ENCODE measurements at regions not wholly inside any gene's neighbourhood (a gene's known extent, or its start where the extent isn't known, plus 50 kb on each side); places are given as distances from the start of the nearest gene placed in this dataset.

DNA sequence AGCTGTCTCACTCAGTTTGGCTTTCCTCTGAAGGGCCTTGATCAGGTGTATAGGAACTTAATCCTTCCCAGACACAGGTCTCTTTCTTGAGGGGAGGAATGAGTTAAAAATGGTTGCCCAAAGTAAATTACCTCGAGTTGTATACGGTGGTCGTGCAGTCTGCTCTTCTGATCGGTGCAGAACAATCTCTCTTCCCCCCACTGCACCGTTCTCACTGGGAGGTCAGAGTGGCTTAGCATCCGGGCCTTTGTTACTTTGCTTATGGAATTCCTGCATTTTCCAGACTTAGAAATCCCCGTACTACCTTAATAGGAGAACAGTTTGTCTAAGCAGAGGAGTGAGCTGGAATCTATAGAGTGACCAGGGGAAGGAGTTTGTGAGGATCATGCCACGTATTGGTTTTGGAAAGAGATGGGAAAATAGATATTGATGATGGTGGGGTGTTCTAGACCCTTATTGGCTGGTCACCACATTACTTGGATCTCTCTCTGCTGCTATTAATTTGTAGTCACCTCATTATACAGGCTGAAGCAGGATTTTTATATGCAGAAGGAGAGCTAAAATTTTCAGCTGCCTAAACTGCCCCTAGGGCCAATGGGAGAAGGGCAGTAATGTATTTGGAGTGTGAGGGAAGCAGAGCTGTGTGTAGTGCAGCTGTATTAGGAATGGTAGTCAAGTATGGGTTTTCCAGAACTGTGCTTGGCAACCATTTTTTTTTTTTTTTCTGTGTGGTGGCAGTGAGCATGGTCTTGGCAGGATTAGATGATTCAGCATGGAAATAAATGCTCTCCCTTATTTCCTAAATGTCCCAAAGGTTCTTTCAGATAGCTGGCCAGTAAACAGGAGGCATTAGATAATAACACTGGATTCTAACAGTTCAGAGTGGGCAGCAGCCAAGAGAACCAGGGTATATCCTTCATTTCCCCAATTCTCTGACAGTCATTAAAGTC, 81.5 kb downstream of the NDUFS5 start:
- no peak for DNase-seq

DNA sequence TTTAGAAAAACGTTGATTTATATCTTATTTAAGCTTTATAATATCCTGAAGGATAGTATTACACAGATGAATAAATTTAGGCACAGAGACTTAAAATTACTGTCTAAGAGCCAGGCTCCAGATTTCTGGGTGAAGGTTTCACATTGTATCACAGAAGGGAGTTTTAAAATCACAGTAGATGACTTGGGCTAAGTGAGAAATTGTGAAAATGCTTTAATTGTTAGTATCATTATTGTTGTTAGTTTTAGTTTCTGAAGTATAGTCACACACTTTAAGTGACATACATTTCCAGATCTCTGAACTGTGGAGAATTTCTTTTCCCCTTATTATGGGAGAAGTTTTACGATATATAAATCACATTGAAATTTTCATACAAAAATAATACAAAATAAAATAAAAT, 83.5 kb downstream of the NDUFS5 start:
- DNase-seq, result no peak

GRCh38 chr1:39110325-39110851, 84.2 kb downstream of the NDUFS5 start:
- no peak for DNase-seq

DNA sequence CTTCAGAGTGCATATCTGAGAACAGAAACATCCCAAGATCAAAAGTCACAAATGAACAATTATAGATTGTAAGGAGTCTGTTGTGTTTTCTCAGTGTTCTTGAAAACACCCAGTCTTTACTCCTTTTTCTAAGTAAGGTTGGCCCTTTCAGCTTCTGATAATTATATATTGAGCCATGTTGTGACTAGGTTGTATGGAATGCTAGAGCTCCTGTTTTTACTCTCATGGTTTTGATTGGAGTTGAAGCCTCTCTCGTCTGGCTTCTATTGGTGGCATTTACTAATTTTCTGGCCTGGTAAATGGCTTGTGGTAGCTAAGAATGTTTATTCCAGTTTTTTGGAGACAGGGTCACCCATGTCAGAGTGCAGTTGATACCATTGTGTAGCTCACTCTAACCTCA, 84.7 kb downstream of the NDUFS5 start:
- no peak for DNase-seq

DNA sequence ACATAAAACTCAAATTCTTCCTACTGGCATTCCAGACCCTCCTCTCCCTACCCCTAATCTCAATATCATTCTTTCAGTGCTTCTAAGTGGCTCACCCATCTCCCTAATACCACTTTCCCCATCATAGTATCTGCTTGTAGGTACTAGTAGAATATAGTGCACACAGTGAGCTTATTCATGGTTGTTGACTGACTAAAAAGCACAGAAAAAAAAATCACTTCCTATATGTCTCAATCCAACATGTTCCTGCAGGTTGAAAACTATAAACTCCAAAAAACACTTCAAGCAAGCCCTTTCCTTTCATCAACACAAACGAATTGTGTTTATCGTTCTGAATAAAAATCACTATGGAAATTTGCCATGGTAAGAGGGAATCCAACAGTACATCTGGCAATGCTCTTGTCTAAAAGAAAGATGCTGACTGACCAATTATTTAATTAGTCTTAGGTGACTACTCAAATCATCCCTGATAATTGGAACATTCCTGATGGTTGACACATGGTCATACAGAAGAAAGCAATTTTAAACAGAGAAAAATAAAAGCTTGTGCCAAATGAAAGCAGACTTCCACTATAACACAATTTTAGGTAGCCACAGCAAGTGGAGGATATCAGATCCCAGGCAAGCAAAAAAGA, 87.1 kb downstream of the NDUFS5 start:
- DNase-seq, result no peak

DNA sequence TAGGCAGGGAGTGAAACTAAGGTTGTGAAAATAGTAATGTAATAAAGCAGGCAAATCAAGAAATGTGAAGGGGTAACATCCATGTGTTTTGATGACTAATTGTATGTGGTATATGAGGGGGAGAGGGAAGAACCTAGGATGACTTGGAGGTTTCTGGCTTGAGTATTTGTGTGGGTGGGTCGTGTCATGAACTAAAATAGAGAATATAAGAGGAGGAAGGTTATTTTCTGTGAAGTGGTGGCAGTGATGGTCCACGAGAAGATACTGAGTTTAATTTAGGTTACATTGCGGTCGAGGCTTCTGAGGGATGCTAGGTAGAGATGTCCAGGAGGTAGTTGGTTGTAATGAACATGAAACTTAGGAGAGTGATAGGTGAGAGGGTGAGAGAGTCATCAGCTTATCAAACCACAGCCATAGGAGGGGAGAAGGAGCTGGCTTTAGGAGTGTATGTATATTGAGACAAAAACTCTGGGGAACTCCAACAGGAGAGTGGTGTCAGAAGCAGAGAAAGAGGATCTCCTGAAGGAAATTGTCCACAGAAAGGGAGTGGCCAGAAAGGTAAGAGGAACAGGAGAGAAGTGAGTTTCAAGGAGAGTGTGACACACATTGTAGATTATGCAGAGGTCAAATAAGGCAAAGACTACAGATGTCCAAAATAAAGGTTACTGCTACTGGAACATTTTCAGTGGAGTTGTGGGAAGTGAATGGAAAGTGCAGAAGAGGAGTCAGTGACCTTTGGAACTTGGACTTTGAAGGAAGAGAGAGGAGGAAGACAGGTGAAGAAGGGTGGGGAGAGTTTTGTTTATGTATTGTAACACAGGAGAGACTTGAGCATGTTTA, 89.0 kb upstream of the MACF1 start:
- DNase-seq, result no peak

DNA sequence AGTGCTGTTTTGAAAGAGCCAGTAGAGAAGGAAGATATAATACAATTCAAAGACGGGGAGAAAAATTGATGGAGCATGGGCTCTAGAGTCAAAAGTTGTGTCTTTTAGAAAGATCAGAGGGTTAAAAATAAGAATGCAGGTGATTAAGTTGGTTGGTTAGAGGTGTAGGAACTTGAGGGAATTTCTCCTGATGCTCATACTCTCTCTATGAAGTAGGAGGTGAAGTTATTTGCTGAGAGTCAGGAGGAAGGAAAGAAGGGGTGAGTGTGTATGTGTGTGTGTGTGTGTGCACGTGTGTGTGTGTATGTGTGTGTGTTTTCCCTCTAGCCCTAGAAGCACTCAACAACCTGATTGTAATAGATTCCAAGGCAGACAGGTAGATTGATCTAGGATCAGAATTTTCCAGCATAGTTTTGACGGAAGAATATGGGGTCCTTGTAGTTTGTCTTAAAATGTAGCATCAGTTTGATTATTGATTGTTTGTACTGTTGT, 88.3 kb upstream of the MACF1 start:
- DNase-seq, result no peak

- DNase-seq, result no peak
Measured at GRCh38 chr1:39116860-39117728, 87.4 kb upstream of the MACF1 start.

DNA sequence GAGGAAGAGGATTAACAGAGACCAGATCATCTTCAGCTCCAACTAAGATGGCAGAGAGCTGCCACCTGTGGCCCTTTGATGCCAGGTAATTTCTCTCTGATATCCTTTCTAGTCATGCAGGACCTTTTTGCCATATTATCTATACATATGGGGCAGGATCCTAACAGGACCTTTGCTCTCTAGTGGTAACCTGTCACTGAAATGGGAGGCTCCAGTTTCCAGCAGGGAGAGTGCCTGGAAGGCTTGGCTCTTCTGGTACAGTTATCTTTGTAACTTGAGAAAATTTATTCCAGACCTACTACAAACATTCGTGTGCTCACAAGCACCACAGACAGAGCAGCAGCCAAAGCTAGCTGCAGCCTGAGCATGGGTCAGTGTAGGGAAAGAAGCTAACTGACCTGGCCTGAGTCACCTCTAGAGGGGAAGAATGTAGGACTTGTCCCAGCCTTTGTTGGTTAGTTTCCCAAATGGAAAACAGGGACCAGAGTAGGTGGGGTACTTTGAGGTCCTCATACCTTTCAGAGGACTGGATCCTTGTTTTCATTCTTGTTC, 86.5 kb upstream of the MACF1 start:
- DNase-seq, result no peak

GRCh38 chr1:39122056-39122455, 82.4 kb upstream of the MACF1 start:
- DNase-seq, result no peak

- no peak for DNase-seq
Measured at GRCh38 chr1:39124282-39124681, 80.2 kb upstream of the MACF1 start.

DNA sequence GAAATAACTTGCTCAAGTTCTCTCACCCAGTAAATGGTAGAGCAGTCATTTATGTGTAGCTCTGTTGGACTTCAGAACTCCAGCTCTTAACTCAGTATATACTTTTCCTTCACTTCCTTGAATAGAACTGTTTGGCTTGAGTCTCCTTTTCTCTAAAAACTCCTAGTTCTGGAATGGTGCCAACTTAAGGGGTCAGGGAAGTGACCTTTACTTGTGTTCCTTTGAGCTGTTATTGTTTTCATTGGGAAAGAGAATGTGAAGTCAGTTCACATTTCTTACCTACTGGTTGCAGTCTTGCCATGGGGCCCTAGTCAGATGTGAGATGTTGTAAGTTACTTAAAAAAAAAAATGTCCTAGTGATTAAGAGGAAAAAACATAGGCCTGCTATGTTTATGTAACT, 77.0 kb upstream of the MACF1 start:
- peak; percentile 81 for DNase-seq

DNA sequence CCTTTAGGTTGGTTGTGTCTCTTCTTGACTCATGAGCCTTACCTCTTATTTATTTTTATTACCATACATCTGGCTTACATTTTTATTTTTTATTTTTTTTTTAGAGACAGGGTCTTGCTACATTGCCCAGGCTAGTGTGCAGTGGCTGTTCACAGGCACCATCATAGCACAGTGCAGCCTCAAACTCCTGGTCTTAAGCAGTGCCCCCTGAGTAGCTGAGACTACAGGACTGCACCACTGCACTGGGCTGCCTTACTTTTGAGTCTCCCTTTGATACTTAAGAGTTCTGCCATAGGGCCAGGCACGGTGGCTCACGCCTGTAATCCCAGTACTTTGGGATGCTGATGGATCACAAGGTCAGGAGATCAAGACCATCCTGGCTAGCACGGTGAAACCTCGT, 76.4 kb upstream of the MACF1 start:
- DNase-seq, result no peak

- no peak for DNase-seq
Measured at GRCh38 chr1:39128959-39129358, 75.5 kb upstream of the MACF1 start.

DNA sequence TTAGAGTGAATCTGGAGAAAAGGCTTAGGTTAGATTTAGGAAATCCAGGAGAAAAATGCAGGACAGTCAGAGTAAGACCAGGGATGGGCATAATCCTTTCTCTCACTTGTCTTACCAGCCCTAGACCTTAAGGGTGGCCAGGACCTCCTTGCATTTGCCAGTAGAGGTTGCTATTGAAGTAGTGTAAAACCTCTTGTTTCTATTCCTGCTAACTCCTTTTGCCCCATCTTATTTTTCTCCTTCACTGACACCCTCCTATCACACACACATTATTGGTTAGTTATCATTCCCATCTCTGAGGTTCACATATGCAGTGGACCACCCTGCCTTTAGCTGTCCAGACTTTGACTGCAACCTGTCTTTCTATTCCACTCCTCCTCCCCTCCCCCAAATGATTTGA, 75.0 kb upstream of the MACF1 start:
- no peak for DNase-seq

DNA sequence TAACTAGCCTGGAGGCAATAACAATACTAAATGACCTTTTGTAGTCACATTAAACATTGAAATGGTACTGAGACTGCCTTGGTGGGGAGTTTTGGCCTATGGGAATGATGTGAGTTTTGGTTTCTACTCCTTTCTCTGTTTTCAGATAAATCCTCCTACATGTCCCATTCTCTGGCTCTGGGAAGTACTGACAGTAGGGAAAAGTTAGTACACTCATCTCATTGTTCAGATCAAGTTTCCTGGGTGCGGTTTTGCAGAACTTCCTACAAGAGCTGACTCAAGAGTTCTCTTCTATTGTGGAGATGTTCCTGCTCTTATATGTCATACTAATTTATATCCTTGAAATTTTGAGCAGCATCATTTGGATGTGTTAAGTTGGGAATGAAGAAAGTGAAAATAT, 74.2 kb upstream of the MACF1 start:
- no peak for DNase-seq

DNA sequence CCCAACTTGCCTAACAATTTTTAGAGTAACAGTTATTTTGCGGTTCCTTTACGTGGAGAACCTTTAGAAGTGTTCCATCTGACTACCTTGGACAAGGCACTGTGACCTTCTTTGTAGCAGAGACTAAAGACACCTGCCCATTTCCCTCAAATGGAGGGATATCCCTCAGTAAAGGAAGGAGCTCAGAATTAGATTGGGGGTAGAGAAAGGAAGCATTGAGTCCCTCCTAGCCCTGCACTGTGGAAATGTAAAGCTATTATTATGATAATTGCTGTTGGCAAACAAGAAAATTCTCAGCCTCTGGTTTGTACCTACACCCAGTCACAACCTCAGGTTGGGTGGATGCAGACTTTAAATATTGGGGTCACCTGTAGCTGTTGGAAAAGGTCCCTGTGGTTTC, 72.6 kb upstream of the MACF1 start:
- DNase-seq, result no peak

DNA sequence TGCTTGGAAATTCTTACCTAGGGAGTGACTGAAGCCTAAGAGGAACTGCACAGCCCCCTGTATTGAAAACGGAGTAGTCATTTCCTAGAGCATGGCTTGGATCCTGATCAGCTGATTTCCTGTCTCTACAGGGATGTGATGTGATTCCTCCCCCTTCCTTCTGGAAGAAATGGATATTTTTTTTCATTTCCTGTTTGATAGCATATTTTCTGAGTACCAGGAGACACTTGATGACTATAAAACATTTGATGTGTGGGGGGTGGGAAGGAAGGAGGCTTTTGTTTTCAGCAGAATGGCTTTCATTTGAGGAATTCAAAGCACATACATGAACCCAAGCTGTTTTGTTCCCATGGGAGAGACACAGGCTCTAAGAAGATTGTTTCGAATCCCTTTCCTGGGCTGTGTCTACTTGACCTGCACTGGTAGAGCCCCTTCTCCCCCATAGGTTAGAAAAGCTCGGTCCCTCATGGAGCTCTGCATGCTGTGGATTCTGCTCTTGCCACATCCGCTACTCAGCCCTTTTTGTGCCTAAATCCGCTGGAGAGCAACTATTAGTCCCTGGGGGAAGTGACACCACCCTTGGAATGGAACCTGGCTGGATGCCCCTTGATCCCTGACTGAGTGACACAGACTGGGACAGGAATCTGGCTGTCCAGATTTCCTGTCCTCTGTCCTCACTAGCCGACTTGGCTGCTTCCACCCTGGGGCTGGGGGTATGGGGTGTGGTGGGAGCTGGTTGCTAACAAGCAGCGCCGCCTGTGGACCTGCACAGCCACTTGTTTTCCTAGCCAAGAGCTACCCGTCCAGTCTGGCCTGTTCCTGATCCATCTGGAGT, 71.8 kb upstream of the MACF1 start:
- no peak for DNase-seq

DNA sequence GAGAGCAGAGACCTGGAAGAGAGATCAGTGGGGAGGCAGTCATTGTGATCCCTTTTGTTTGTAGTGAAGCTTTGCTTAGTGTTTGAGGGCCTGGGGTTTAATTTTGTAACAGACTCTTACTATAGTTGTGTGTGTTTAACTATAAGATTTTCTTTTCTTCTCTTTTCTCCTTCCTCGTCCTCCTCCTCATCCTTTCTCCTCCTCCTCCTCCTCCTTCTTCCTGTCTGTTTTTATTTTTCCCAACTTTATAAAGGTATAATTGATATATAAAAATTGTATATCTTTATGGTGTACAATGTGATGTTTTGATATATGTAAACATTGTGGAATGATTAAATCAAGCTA, 71.2 kb upstream of the MACF1 start:
- DNase-seq, result no peak

DNA sequence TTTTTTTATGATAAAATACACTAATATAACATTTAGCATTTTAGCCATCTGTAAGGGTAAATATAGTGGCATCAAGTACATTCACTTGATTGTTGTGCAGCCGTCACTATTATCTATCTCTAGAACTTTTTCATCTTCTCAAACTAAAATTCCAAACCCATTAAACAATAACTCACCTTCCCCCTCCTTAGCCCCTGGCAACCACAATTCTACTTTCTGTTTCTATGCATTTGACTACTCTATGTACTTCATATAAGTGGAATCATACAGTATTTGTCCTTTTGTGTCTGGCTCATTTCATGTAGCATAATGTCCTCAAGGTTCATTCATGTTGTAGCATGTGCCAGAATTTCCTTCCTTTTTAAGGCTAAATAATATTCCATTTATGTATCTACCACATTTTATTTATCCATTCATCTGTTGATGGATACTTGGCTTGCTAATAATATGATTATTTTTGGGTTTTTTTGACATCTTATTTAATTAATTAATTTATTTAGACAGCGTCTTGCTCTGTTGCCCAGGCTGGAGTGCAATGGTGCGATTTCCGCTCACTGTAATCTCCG, 69.6 kb upstream of the MACF1 start:
- DNase-seq, result no peak
